ENCODE measurements at regions not wholly inside any gene's neighbourhood (a gene's known extent, or its start where the extent isn't known, plus 50 kb on each side); places are given as distances from the start of the nearest gene placed in this dataset.
A peak's percentile ranks its signal among the peaks of the same experiment; 100 is the strongest.

DNA sequence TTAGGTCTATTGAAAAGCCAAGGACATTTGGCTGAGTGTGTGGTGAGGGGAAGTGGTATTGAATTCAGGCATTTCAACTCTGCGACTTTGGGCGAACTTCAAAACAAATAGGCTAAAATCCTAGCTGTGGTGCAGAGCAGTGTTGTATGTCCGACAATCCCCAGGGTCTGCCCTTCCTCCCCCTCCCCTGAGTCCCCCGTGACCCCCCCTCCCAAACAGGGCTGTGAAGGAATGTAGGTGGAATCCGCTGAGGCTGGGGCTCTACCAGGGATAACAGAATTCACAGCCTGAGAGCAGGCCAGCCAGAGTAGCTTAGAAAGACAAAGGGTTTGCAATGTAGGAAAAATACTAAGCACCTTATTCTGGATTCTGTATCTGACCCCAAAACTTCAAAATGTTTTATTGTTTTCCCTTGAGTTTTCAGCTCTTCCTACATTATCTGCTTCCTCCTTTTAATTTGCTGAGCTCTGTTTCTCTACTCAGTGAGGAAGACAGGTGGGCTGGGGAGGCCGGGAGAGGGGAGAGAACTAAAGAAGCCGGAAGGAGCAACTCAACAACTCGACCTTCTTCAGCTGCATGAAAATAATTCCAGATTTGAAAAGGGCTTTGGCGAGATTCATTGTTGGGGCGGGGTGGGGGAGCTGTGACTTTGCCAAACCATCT is 315.2 kb downstream of the BLID start:
- no peak for DNase-seq (ENCODE audit: low read depth in 2 of 3, low spot score in 2 of 3)

DNA sequence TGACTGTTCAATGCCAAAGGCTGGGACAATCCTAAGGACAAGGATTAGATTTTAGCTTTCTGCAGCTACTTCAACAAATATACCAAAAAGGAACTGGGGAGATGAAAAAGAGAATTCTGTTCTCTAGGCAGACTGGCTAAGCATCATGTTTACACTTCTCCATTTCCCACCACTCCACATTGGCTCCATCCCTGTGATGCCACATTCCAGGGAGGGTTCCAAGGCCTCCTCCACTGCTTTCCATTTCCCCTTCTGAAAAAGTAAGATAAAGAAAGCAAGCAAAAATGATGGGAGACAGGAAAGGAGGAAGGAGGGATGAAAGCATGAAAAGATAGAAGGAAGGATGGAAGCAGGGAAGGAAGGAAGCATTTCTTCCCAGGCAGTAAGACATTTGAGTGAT is 315.8 kb downstream of the BLID start:
- no peak for DNase-seq (ENCODE audit: low read depth in 2 of 3, low spot score in 2 of 3)

DNA sequence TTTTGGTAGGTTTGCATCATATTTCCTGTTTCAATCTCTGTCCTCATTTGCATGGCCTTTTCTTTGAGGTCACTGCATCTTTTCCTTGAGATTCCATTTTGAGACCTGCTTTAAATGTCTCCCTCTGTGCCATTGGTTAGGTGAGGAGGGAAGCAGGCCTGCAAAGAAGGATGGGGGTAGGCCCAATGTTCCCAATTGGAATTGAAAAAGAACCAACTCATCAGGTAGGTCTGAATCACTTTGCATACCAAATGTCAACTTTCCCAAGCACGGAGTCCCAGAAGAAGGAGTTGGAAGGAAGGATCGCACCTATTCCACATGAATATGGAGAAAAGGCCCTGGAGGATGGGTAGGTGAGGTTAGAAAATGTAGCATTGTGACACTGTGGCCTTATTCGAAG is 318.5 kb downstream of the BLID start:
- no peak for DNase-seq (ENCODE audit: low read depth in 2 of 3, low spot score in 2 of 3)

- DNase-seq (ENCODE audit: low read depth in 2 of 3, low spot score in 2 of 3): no peak
Measured at GRCh38 chr11:121795174-121795573, 320.8 kb downstream of the BLID start.

DNA sequence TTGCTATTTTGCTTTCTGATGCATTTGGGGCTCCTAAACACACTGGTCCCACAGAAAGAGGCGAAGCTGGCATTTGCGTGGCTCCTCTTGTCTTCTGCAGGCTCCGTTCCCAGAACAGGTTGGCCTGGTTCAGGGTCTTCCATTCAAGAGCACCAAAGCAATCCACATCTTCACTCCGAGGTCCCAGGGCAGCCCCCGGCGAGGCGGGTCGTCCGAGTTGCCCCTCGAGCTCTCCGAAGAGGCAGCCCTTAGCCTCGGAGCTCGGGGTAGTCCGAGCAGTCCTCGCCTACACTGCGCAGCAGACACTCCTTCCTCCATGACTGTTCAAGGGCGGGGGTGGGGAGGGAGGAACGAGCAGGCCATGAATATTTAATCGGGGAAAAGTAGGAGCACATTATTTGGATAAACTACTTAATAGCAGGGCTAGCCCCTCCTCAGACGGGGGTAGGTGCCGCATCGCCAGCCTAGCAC is 321.3 kb downstream of the BLID start:
- no peak for DNase-seq (ENCODE audit: low read depth in 2 of 3, low spot score in 2 of 3)

GRCh38 chr11:121793916-121794315 is 322.1 kb downstream of the BLID start:
- DNase-seq (ENCODE audit: low read depth in 2 of 3, low spot score in 2 of 3): no peak

DNA sequence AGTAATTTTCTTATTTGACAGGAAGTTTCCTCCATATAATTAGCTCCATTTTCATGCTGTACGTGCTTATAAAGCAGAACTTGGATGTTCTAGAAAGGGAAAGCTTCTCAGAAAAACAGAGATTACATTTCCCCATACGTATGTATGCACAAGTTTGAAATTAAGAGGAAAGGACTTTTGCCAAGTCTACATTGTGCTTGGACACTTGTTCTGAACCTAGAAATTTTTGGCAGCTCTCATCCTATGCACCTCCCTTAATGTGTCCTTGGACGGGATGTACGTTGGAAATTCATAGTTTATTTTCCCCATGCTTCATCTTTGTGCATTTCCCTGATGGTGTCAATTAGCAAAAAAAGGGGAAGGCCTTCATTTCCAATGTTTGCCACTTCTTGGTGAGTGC is 322.7 kb downstream of the BLID start:
- no peak for DNase-seq (ENCODE audit: low read depth in 2 of 3, low spot score in 2 of 3)

DNA sequence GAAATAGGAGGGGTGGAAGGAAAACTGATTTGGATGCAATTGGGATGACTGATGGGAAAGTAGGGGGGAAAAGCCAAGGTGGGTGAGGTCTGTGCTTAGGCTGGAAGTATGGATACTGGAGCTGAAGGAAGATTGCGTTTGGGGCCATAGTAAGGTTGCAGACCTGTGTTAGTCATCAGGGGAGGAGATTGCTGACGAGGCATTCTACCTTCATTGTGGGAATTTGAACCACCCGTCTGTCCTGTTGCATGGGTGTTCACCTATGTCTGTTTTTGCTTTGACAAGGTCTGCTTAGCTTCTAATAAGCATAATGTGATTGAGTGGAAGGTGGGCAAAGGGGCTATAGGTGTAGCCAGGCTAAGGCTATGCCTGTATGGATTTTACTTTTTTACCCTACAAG is 323.8 kb downstream of the BLID start:
- DNase-seq (ENCODE audit: low read depth in 2 of 3, low spot score in 2 of 3): no peak

GRCh38 chr11:121790430-121790829 is 325.6 kb downstream of the BLID start:
- no peak for DNase-seq (ENCODE audit: low read depth in 2 of 3, low spot score in 2 of 3)

- no peak for DNase-seq (ENCODE audit: low read depth in 2 of 3, low spot score in 2 of 3)
Measured at GRCh38 chr11:121780971-121781370, 328.2 kb upstream of the SORL1-AS1 start.

- no peak for DNase-seq (ENCODE audit: low read depth in 2 of 3, low spot score in 2 of 3)
Measured at GRCh38 chr11:121777056-121777455, 324.3 kb upstream of the SORL1-AS1 start.

GRCh38 chr11:121775276-121775675 is 322.5 kb upstream of the SORL1-AS1 start:
- no peak for DNase-seq (ENCODE audit: low read depth in 2 of 3, low spot score in 2 of 3)

DNA sequence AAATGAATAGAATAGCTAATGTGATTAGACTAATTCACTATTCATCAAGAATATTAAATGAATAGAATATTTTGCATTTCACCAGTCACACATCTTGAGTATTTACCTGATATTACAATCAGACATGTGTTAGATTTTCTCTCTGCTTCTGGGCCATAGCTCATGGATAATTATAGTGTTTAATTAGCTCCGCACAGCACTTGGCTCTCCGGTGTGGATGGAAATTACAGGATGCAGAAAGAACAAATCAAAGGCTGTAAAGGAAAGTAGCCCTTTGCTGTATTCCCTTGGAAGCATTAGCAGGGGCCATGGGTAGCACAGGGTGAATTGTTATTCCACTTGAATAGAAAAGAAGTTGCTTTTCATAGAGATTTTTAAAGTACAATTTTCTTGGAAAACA is 320.3 kb upstream of the SORL1-AS1 start:
- DNase-seq (ENCODE audit: low read depth in 2 of 3, low spot score in 2 of 3): no peak

DNA sequence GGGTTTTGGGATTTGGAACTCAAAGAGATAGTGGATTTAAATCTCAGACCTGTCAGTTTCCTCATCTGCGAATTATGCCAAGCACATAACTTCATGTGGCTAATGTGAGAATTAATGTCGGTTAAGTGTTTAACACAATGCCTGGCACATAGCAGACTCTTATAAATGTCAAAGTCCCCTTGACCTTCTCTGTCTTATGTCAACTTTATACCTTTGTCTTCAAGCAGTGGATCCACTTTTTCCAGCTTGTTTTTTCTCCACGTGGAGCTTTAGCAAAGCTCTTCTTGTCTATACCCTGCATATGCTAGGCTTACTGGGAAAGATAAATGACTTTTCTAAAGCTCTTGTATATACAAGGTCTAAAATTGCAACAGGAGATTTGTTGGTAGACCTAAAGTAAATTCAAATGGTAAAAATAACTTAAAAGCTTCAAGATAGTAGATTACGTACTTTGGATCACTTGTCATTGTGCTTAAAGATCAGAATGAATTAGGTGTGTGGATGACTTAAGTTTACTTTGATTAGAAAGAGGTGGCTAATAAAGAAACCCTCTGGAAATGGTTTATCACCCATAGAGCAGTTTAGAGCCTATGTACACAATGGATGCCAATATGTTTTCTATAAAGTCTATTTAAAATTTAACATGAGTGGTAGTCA is 318.3 kb upstream of the SORL1-AS1 start:
- no peak for DNase-seq (ENCODE audit: low read depth in 2 of 3, low spot score in 2 of 3)

GRCh38 chr11:121769191-121769590 is 316.4 kb upstream of the SORL1-AS1 start:
- no peak for DNase-seq (ENCODE audit: low read depth in 2 of 3, low spot score in 2 of 3)

- peak in 2 of 3 donors; percentile 26 to 73 for DNase-seq (ENCODE audit: low read depth in 2 of 3, low spot score in 2 of 3)
Measured at GRCh38 chr11:121767433-121767832, 314.7 kb upstream of the SORL1-AS1 start.

DNA sequence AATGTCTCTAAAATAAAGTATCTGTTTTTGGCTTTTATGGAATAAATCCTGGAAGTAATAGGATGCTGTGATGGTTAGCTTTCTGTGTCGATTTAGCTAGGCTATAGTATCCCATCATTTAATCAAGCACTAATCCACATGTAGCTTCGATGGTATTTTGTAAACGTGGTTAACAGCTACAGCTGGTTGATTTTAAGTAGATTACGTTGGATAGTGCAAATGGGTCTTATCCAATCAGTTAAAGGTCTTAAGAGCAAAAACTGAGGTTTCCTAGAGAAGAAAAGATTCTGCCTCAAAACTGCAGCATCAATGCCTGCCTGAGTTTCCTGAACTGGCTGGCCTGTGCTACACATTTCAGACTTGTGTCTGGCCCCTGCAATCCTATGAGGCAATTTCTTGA is 314.2 kb upstream of the SORL1-AS1 start:
- no peak for DNase-seq (ENCODE audit: low read depth in 2 of 3, low spot score in 2 of 3)

GRCh38 chr11:121766166-121766565 is 313.4 kb upstream of the SORL1-AS1 start:
- no peak for DNase-seq (ENCODE audit: low read depth in 2 of 3, low spot score in 2 of 3)

DNA sequence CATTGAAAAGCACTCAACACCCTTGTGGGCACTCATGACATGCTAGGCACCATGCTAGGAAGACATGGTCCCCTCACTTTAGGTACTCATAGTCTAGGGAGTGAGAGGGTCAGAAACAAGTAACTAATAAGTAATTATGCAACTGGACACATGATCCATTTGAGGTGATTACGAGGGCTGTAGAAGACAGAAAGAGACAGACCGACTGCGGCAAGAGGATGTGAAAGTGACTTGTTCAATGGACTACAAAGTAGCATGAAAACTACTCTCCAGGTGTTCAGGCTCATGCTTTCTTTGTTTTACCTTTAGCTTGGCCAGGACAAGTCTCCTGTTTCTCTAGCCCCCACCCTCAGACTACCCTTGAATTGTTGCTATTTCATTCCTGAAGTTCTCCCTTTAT is 310.8 kb upstream of the SORL1-AS1 start:
- DNase-seq (ENCODE audit: low read depth in 2 of 3, low spot score in 2 of 3): no peak

- peak in 1 of 3 donors; percentile 34 for DNase-seq (ENCODE audit: low read depth in 2 of 3, low spot score in 2 of 3)
Measured at GRCh38 chr11:121762820-121763219, 310.1 kb upstream of the SORL1-AS1 start.

GRCh38 chr11:121761186-121761585 is 308.4 kb upstream of the SORL1-AS1 start:
- DNase-seq (ENCODE audit: low read depth in 2 of 3, low spot score in 2 of 3): no peak

DNA sequence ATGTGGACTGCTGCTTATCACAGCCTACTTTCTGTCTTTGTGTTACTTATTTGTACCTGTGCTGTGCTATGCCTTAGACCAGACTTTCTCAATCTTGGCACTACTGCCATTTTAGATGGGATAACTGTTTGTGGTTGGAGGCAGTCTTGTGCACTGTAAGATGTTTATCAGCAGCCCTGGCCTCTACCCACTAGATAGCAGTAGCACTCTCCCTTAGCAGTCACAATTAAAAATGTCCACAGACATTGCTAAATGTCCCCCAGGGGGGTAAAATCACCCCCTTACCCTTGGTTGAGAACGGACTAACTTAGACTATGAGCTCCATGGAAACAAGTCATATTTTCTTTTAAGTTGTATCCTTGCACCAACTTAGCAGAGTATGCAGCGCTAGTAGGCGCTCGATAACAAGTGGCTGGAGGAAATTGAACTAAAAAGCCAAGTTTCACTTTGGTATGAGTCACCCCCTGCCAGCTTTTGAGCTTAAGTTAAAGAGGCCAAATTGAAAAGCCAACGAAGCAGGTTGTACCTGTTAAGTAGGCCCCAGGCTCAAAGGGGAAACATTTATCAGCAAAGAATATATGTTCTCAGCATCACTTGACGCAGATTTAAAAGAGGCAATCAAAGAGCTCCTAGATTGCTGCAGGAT is 304.8 kb upstream of the SORL1-AS1 start:
- peak in 1 of 3 donors; percentile 40 for DNase-seq (ENCODE audit: low read depth in 2 of 3, low spot score in 2 of 3)
